Left kidney (tissue), 1 donor: ENCODE measurements at regions not wholly inside any gene's neighbourhood (a gene's known extent, or its start where the extent isn't known, plus 50 kb on each side); places are given as distances from the start of the nearest gene placed in this dataset.
A peak's percentile ranks its signal among the peaks of the same experiment; 100 is the strongest.
"Not testable (repeated sequence)": the region's sequence is repeated elsewhere in the genome, so short reads cannot be mapped to it uniquely, and the experiment has no call there.

Experiments
- DNase-seq: peaks from one replicate; pipeline ENCODE4 v3.0.0-alpha.2; 2013

DNA sequence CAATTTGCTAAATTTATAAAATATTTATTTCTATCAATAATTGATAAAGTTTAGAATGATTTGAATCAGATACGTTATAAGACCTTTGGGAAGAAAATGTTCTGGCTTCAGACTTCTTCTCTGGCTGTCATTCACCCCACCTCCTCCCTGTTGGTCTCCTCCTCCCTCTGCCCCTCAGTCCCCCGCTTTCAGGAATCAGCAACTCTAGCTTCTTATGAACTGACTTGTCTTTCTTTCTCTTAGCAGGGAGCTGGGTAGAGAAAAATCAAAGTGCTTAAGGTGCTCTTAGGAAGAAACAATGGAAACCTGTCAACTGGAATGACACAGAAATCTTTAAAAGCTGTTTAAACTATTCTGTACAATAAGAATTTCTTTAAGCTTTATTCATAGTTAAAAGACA is 71.3 kb upstream of the ETV3 start:
- no peak for DNase-seq

GRCh38 chr1:157205982-157206381 is 67.8 kb upstream of the ETV3 start:
- DNase-seq, result not testable (repeated sequence)

DNA sequence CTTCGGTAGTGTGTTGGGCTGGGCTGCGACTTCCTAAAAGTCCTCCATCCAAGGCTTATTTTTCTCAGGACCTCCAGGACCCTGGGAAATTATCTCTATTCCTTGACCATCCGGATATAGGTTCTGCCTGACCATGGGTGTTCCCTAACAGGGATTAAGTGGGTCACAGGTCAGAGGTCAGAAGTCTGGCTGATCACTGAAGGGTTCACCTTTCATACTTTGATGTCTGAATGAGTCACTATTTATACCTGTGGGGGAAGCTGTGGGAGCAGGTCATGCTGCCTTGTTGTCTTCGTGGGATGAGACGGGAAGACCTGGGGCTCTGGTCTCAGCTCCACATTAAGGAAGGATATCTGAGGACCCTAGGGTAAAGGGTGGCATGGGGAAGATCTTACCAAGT is 65.0 kb upstream of the ETV3 start:
- no peak for DNase-seq

GRCh38 chr1:157202331-157202730 is 64.1 kb upstream of the ETV3 start:
- no peak for DNase-seq

DNA sequence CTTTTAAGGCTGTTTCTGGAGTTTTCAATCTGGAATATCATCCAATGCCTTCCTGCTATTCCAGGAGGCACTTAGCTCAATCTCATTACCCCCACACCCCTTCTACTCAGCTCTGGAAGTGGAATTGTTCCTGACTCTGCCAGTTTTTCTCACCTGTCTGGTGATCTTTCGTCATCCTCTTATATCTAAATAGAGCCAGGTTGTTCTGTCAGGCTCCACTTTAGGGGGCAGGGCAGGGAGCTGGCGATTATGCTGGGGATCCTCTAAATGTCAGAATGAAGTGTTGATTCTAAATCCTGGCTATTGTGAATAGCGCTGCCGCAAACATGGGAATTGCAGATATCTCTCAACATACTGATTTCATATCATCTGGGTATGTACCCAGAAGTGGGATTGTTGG is 63.6 kb upstream of the ETV3 start:
- no peak for DNase-seq

DNA sequence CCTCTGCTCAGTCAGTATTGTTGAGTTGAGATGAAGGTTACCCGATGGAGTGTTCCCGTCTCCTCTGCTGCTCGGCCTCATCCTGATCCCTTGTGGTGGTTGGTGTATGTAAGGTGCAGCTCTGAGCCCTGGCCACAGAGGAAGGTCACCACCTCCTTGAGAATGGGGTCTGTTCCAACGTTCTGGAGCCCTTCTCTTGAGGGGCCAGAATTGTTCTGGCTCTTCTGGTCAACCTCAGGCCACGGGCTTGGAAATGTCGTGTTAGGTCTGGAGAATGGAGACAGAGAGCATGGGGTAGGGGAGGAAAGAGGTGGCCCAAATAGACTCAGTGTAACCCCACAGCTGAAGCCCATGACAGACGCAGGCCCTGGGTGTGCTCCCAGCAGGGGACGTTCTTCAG is 62.3 kb upstream of the ETV3 start:
- no peak for DNase-seq

- DNase-seq, result no peak
Measured at GRCh38 chr1:157199421-157199755, 61.2 kb upstream of the ETV3 start.

DNA sequence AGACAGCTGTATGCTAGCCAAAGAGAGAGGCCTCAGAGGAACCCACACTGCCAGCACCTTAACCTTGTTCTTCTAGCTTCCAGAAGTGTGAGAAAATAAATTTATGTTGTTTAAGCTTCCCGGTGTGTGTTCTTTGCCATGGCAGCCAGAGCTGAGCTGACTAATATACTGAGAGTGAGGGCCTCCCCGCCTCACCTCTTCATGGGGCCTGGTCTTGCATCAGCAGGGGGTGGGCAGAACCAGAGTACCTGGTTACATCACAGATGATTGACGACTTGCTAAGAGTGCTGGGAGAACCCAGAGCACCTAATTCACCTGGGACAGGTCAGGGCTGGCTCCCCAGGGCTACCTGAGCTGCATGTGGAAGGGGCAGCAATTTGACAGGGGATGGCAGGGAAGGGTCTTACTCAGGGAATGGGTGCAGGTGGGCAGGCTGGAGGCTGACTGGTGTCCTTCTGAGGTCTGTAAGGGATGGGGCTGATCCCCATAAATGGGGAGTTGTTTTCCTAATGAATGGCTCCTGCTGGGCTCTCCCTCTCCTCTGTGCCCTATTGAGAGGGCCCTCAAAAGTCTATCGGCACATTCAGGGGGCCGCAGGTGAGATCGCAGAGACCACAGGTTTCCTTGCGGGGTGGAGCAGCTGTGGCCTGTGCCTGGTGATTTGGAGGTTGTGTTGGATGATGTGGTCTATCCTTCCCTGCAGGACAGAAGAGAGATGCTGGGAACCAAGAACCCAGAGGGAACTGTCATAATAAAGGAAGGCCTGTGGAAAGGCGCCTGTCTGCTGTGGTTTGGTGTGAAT is 60.6 kb upstream of the ETV3 start:
- no peak for DNase-seq

- no peak for DNase-seq
Measured at GRCh38 chr1:157197906-157198435, 59.8 kb upstream of the ETV3 start.

DNA sequence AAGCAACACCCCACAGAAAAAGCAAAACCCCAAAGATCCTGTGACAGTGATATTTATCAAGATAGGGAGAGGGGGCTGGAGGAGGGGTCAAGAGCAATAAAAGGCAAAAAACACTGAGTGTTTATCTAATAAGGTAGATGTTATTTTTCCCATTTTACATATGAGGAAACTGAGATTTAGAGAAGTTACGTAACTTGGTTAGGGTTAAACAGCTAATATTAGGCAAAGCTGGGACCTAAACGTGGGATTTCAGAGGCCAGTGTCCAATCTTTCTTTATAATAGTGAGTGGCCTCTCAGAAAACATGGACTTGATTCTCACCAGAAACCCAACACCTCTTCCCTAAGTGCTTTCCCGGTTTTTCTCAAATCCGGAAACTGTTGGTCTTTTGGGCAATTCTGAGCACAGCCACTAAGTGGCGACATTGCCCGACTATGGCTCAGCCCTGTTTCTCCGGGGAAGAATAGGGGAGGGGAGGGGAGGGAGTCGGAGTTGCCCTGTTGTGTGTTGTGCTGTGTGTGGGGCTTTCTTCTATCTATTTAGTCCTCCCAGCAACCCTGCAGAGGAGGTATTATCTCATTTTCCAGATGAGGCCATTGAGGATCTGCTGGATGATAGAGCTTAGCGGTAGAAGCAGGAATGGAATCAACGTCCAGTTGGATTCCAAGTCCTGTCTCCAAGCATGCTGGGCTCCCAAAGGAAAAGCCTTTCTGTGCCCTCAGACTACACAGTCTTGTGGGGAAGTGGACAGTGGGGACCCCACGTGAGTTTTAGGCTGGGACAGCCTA is 58.7 kb upstream of the ETV3 start:
- DNase-seq, result not testable (repeated sequence)

- no peak for DNase-seq
Measured at GRCh38 chr1:157196245-157196543, 58.0 kb upstream of the ETV3 start.

GRCh38 chr1:157195521-157196244 is 57.5 kb upstream of the ETV3 start:
- DNase-seq, result no peak

DNA sequence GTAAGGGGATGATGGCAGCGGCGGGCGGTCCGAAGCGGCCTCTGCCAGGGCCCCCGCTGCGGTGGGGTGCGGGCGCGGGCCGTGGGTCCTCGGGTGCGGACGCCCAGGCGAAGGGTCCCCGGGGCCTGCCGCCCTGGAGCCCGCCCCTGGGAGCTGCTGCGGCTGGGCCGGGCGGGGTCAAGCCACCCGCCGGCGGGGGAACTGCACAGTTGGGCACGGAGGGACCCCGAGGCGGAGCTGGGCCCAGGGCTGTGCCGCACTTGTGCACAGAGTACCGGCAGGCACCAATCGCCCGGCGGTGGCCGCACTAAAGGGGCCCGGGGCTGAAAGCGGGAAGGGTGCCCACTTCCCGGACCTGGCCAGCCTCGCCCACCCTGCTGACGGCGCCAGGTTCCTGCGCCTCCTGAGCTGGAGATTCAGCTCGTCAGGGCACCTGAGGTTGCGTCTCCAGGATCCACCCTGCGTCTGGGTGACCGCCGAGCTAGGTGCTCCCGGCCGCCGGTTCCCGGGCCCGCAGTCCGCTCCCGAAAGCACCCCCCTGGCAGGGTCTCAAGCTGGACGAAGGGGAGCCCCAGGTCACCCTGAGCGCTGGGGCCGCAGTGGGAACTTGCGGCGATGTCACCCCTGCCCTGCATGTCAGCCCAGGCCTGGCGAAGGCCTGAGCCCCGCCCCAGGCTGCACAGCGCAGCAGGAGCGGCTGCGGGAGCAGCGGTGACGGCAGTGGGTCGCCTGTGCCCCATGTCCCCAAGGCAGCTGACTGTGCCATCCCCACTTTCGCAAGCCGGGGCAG is 56.7 kb upstream of the ETV3 start:
- no peak for DNase-seq

DNA sequence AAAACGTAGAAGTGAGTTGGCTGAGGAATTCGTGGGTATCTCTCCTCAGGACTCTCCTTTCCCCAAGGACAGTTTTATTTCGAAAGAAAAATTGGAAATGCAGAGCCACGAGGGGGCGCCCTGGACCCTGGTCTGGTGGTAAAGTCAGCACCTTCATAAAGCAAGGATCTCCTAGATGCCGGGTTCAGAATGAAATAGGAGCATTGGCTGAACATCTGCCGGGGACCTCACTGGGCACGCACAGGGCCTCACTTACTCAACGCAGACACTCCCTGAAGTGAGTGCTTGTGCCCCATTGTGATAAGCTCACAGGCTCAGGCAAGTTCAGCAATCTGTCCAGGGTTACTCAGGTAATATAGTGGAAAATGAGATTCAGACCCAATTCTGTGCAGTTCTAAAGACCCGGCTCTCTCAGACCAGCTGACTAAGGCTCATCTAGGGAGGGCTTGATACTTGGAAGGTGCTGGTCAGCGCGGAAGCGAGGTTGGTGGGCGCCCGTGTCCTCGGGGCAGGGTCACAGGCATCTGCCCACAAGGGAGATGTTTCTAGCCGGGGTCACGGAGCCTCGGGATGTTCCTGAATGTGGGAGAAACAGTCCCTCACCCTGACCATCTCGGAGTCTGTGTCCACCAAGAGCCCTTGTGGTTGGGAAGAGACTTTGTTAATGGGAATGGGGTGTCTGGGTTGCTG is 55.7 kb upstream of the ETV3 start:
- peak; percentile 49 for DNase-seq

GRCh38 chr1:157193219-157193618 is 55.0 kb upstream of the ETV3 start:
- DNase-seq, result no peak

DNA sequence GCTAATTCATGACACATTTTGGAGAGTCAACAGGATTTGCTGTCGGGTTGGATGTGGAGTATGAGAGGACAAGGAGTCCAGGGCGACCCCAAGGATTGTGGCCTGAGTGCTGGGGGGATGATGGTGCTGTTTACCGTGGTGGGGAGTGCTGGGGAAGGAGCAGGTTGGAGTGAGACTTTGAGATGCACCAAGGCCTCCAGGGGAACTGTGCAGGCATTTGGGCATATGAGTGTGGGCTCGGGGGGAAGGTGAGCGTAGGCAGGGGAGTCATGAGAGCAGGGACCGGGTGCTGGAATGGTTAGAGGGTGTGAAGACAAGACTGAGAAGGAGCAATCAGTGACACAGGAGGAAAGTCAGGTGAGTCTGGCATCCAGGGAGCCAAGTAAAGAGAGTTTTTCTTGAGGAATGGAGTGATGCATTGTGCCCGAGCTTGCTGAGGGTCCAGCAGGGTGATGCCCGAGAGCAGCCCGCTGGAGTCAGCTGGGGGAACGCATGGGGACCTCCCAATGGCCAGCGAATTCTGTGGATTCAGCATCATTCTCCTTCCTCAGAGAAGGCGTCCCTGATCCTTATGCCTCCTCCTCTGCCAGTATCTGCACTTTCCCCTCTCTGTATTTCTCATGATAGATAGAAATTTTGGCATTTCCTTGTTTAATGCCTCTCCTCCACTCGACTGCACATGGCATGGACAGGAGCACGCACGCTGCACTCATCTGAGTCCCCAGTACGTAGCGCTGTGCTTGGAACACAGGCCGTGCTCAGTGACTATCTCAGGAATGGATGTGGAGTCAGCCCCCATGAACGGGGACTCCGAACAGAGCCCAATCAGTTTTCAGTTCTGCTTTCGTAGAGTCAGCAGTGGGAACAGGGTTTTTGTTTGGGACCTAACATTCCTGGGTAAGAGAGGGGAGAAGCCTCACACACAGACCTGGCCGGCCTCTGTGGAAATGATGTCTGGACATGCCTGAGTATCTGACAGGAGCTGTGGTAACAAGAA is 52.1 kb upstream of the ETV3 start:
- DNase-seq, result no peak

DNA sequence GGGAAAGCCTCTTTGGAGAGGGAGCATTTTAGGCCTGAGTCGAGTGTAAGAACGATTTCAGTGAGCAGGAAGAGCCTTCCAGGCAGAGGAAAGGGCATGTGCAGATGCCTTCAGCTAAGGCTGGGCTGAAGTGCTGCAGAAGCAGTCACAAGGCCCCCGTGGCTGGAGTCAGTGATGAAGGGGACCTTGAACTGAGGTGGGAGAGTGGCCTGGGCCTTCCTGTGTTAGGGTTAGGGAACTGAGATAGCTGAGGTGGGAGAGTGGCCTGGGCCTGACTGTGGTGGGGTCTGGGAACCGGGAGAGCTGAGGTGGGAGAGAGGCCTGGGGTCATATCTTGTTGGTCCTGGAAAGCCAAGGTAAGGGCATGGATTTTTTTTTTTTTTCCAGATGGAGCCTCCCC is 50.9 kb upstream of the ETV3 start:
- DNase-seq, result no peak
